H1 (cell line): ENCODE measurements at regions not wholly inside any gene's neighbourhood (a gene's known extent, or its start where the extent isn't known, plus 50 kb on each side); places are given as distances from the start of the nearest gene placed in this dataset.

Experiments used
- BACH1 ChIP-seq: IDR thresholded peaks from 2 replicates; pipeline ENCODE4 v1.6.1; 2012; ENCODE audit warnings: low read length, improper control_type of control experiment
- BCL11A ChIP-seq, 2 experiments: IDR thresholded peaks; one replicate each; pipeline ENCODE4 v1.6.1; 2011; ENCODE audit warnings: low read depth in 2 of 2, low read length in 2 of 2, mild to moderate bottlenecking in 2 of 2
- CHD1 ChIP-seq: IDR thresholded peaks from 2 replicates; pipeline ENCODE4 v1.6.1; 2012; ENCODE audit warnings: low read depth, low read length, improper control_type of control experiment
- CTCF ChIP-seq, 3 experiments: IDR thresholded peaks; 1 replicate in 2 of 3; 2 replicates in 1 of 3; pipeline versions ENCODE4 v1.5.1 to v1.6.1; 2011; ENCODE audit warnings: low read length in 3 of 3, mild to moderate bottlenecking in 3 of 3, inconsistent platforms in 2 of 3, low read depth in 1 of 3, moderate library complexity in 1 of 3; ENCODE audit not compliant: insufficient read depth in 1 of 3; ENCODE audit errors: control extremely low read depth in 1 of 3
- EZH2 ChIP-seq: fragments of 200-600 bp; sonication (generic); IDR thresholded peaks from 2 replicates; pipeline ENCODE4 v1.7.1; 2012; ENCODE audit warnings: low read depth, mild to moderate bottlenecking, moderate library complexity, low read length, inconsistent platforms; ENCODE audit not compliant: severe bottlenecking
- GTF2F1 ChIP-seq: IDR thresholded peaks from 2 replicates; pipeline ENCODE4 v1.6.1; 2012; ENCODE audit warnings: low read depth, low read length, improper control_type of control experiment, borderline replicate concordance
- POLR2AphosphoS5 ChIP-seq: IDR thresholded peaks from 2 replicates; pipeline ENCODE4 v1.6.1; 2011; ENCODE audit warnings: low read depth, low read length
- RAD21 ChIP-seq, 2 experiments: IDR thresholded peaks in 1 of 2; conservative IDR thresholded peaks in 1 of 2; 2 replicates each; pipeline ENCODE4 v1.6.1; 2011; ENCODE audit warnings: low read depth in 2 of 2, low read length in 2 of 2, improper control_type of control experiment in 1 of 2, inconsistent platforms in 1 of 2, mild to moderate bottlenecking in 1 of 2, moderate library complexity in 1 of 2
- TEAD4 ChIP-seq: IDR thresholded peaks from 2 replicates; pipeline ENCODE4 v1.6.1; 2012; ENCODE audit warnings: low read depth, low read length, inconsistent platforms, mixed read lengths
- YY1 ChIP-seq: IDR thresholded peaks from 2 replicates; pipeline ENCODE4 v1.6.1; 2011; ENCODE audit warnings: low read depth, mild to moderate bottlenecking, low read length
- TF ChIP-seq, protein P1 (sequence below): IDR thresholded peaks from 2 replicates; pipeline ENCODE4 v1.6.1; 2011; ENCODE audit warnings: low read length, improper control_type of control experiment

DNA sequence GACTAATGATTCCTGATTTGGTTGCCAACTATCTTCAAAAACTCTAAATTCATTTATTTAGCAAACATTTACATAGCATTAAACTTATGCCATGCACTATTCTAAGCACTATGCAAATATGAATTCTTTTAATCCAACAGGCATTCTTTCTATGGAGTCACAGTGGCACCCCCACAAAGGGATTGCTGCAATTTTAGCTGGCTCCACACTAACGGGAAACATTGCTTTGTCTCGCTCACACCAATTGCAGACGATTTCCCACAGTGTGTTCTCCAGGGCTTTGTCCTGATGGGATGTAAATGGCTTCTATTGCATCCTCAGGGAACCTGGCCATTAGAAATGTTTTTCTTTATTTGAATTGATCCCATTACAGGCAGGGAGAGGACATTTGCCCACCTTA, 259.1 kb downstream of the BARHL2 start:
- TF ChIP-seq RAD21 (IDR thresholded peaks at IDR 0.05 in 1 of 2, conservative IDR thresholded peaks at IDR 0.05 in 1 of 2; ENCODE audit: low read depth in 2 of 2, low read length in 2 of 2) (no peak), BACH1 (no peak), POLR2AphosphoS5 (no peak), CTCF (IDR thresholded peaks at IDR 0.05; ENCODE audit: control extremely low read depth in 1 of 3, insufficient read depth in 1 of 3, low read depth in 1 of 3, low read length in 3 of 3) (no peak), CHD1 (no peak), TEAD4 (no peak), BCL11A (IDR thresholded peaks at IDR 0.05; ENCODE audit: low read depth in 2 of 2, low read length in 2 of 2) (no peak), GTF2F1 (no peak), YY1 (no peak), EZH2 (no peak)
- TF ChIP-seq, protein P1, sequence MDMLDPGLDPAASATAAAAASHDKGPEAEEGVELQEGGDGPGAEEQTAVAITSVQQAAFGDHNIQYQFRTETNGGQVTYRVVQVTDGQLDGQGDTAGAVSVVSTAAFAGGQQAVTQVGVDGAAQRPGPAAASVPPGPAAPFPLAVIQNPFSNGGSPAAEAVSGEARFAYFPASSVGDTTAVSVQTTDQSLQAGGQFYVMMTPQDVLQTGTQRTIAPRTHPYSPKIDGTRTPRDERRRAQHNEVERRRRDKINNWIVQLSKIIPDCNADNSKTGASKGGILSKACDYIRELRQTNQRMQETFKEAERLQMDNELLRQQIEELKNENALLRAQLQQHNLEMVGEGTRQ: no peak
